SH-SY5Y (cell line): ENCODE measurements at regions not wholly inside any gene's neighbourhood (a gene's known extent, or its start where the extent isn't known, plus 50 kb on each side); places are given as distances from the start of the nearest gene placed in this dataset.

ENCODE experiments used
- GATA2 ChIP-seq: IDR thresholded peaks from 2 replicates; pipeline ENCODE4 v1.6.1; 2011; ENCODE audit warnings: mild to moderate bottlenecking, low read depth, low read length
- GATA3 ChIP-seq: IDR thresholded peaks from 2 replicates; pipeline ENCODE4 v1.6.1; 2011; ENCODE audit warnings: low read depth, mild to moderate bottlenecking, low read length, moderate library complexity

- TF ChIP-seq GATA3 (no peak), GATA2 (no peak)
Measured at GRCh38 chr6:146965110-146965689, 239.0 kb upstream of the STXBP5 start.

GRCh38 chr6:146968041-146968760 is 236.0 kb upstream of the STXBP5 start:
- no peak for TF ChIP-seq GATA2
- TF ChIP-seq GATA3, result no peak

- TF ChIP-seq GATA2, result no peak
- TF ChIP-seq GATA3, result no peak
Measured at GRCh38 chr6:146972546-146972945, 231.7 kb upstream of the STXBP5 start.

GRCh38 chr6:146974351-146974750 is 229.9 kb upstream of the STXBP5 start:
- TF ChIP-seq GATA3, result no peak
- TF ChIP-seq GATA2, result no peak

GRCh38 chr6:146975093-146975492 is 229.1 kb upstream of the STXBP5 start:
- TF ChIP-seq GATA3 (no peak), GATA2 (0 out of 2 replicates have a peak, but pooled peaks have one; percentile 21)

- no peak for TF ChIP-seq GATA2
Measured at GRCh38 chr6:146980900-146981329, 223.3 kb upstream of the STXBP5 start.

GRCh38 chr6:146981981-146982380 is 222.2 kb upstream of the STXBP5 start:
- TF ChIP-seq GATA2, result no peak
- TF ChIP-seq GATA3, result no peak

- TF ChIP-seq GATA3 (no peak), GATA2 (no peak)
Measured at GRCh38 chr6:146984251-146984924, 219.8 kb upstream of the STXBP5 start.

GRCh38 chr6:146985111-146985510 is 219.1 kb upstream of the STXBP5 start:
- TF ChIP-seq GATA3 (no peak), GATA2 (no peak)

GRCh38 chr6:146985966-146986365 is 218.3 kb upstream of the STXBP5 start:
- TF ChIP-seq GATA3 (no peak), GATA2 (no peak)

- no peak for TF ChIP-seq GATA3
- no peak for TF ChIP-seq GATA2
Measured at GRCh38 chr6:146989860-146990259, 214.4 kb upstream of the STXBP5 start.

- TF ChIP-seq GATA2 (no peak), GATA3 (no peak)
Measured at GRCh38 chr6:146990284-146990683, 213.9 kb upstream of the STXBP5 start.

GRCh38 chr6:146990821-146991798 is 213.1 kb upstream of the STXBP5 start:
- TF ChIP-seq GATA3, result no peak
- no peak for TF ChIP-seq GATA2

- no peak for TF ChIP-seq GATA3
- TF ChIP-seq GATA2, result no peak
Measured at GRCh38 chr6:146997062-146997461, 207.2 kb upstream of the STXBP5 start.

GRCh38 chr6:146999766-147000165 is 204.5 kb upstream of the STXBP5 start:
- TF ChIP-seq GATA2, result no peak
- no peak for TF ChIP-seq GATA3
